Neural progenitor cell (in vitro differentiated cells): ENCODE measurements at regions not wholly inside any gene's neighbourhood (a gene's known extent, or its start where the extent isn't known, plus 50 kb on each side); places are given as distances from the start of the nearest gene placed in this dataset.

Source experiments
- DNase-seq: peaks from one replicate; pipeline ENCODE4 v3.0.0-alpha.2; 2016; ENCODE audit warnings: low spot score
- H2AFZ ChIP-seq: fragments of 200-600 bp; sonication (generic); replicated peaks from 2 replicates; pipeline ENCODE4 v1.6.1; 2016; ENCODE audit warnings: antibody characterized with exemption
- H3F3A ChIP-seq: fragments of 200-600 bp; sonication (generic); 2 replicates; pipeline ENCODE4 v1.6.1; 2016; ENCODE audit warnings: antibody characterized with exemption, low read depth
- H3K27ac ChIP-seq: fragments of 200-600 bp; sonication (generic); 2 replicates; pipeline ENCODE4 v1.5.1; 2016; ENCODE audit warnings: mild to moderate bottlenecking
- H3K27me3 ChIP-seq: fragments of 200-600 bp; sonication (generic); 2 replicates; pipeline ENCODE4 v1.6.1; 2016; ENCODE audit warnings: mild to moderate bottlenecking, moderate library complexity
- H3K36me3 ChIP-seq: fragments of 200-600 bp; sonication (generic); 2 replicates; pipeline ENCODE4 v1.5.1; 2016
- H3K4me1 ChIP-seq: fragments of 200-600 bp; sonication (generic); 2 replicates; pipeline ENCODE4 v1.6.1; 2016; ENCODE audit warnings: mixed run types
- H3K4me2 ChIP-seq: fragments of 200-600 bp; sonication (generic); 2 replicates; pipeline ENCODE4 v1.6.1; 2016
- H3K4me3 ChIP-seq: fragments of 200-600 bp; sonication (generic); 2 replicates; pipeline ENCODE4 v1.5.1; 2016
- H3K79me2 ChIP-seq: fragments of 200-600 bp; sonication (generic); 2 replicates; pipeline ENCODE4 v1.6.1; 2016; ENCODE audit warnings: low read depth
- H3K9ac ChIP-seq: fragments of 200-600 bp; sonication (generic); 2 replicates; pipeline ENCODE4 v1.6.1; 2016
- H3K9me3 ChIP-seq: fragments of 200-600 bp; sonication (generic); 2 replicates; pipeline ENCODE4 v1.5.1; 2016; ENCODE audit warnings: low read depth
- H4K20me1 ChIP-seq: fragments of 200-600 bp; sonication (generic); 2 replicates; pipeline ENCODE4 v1.6.1; 2016; ENCODE audit warnings: low read depth
- H3K27ac Mint-ChIP-seq: 3 replicates; pipeline ENCODE4 v1.8.0; 2021; ENCODE audit warnings: mixed read lengths
- H3K27me3 Mint-ChIP-seq: 2 replicates; pipeline ENCODE4 v1.8.0; 2022; ENCODE audit warnings: low read depth, mild to moderate bottlenecking, inconsistent platforms, moderate library complexity, mixed read lengths; ENCODE audit not compliant: insufficient read depth
- H3K36me3 Mint-ChIP-seq: 3 replicates; pipeline ENCODE4 v1.8.0; 2021; ENCODE audit warnings: mixed read lengths
- H3K4me1 Mint-ChIP-seq: 3 replicates; pipeline ENCODE4 v1.8.0; 2021; ENCODE audit warnings: mixed read lengths
- H3K4me3 Mint-ChIP-seq: 3 replicates; pipeline ENCODE4 v1.8.0; 2021; ENCODE audit warnings: mild to moderate bottlenecking, moderate library complexity, mixed read lengths
- H3K9me3 Mint-ChIP-seq: 3 replicates; pipeline ENCODE4 v1.8.0; 2020; ENCODE audit warnings: mixed read lengths
- CTCF ChIP-seq: fragments of 200-600 bp; sonication (generic); IDR thresholded peaks from 2 replicates; pipeline ENCODE4 v1.5.1; 2017; ENCODE audit warnings: antibody characterized with exemption, mild to moderate bottlenecking
- EZH2 ChIP-seq: fragments of 200-600 bp; sonication (generic); IDR thresholded peaks from 2 replicates; pipeline ENCODE4 v1.6.1; 2017; ENCODE audit warnings: antibody characterized with exemption, mild to moderate bottlenecking, moderate library complexity
- EZH2phosphoT487 ChIP-seq: fragments of 200-600 bp; sonication (generic); IDR thresholded peaks from 2 replicates; pipeline ENCODE4 v1.6.1; 2017; ENCODE audit warnings: antibody characterized with exemption

- H3K79me2 ChIP-seq = no peaks in the 10 kb centered on the region
- H4K20me1 ChIP-seq = no peaks in the 10 kb centered on the region
- no peak overlapping the region for H3K4me2 ChIP-seq
- peaks cover 16% of the 10 kb centered on the region for H3K4me1 Mint-ChIP-seq
- H3K9ac ChIP-seq = no peak overlapping the region
- no peaks in the 10 kb centered on the region for H3K36me3 ChIP-seq
- no peaks in the 10 kb centered on the region for H3K27me3 ChIP-seq
- H3K4me1 ChIP-seq = no peaks in the 10 kb centered on the region
- H3K4me3 Mint-ChIP-seq = no peak overlapping the region
- no peak for TF ChIP-seq CTCF
- TF ChIP-seq EZH2 = no peak
- no peak for TF ChIP-seq EZH2phosphoT487
- no peaks in the 10 kb centered on the region for H3K27me3 Mint-ChIP-seq
- no peaks in the 10 kb centered on the region for H3K9me3 Mint-ChIP-seq
- no peaks in the 10 kb centered on the region for H3F3A ChIP-seq
- H2AFZ ChIP-seq = no peak overlapping the region
- no peak overlapping the region for H3K4me3 ChIP-seq
- no peak for DNase-seq
- no peaks in the 10 kb centered on the region for H3K36me3 Mint-ChIP-seq
- H3K27ac ChIP-seq = no peak overlapping the region
- H3K9me3 ChIP-seq = no peaks in the 10 kb centered on the region
- H3K27ac Mint-ChIP-seq = no peak overlapping the region
Measured at GRCh38 chr12:111091051-111091450, 170.7 kb upstream of the MYL2 start.

- no peaks in the 10 kb centered on the region for H3K27me3 Mint-ChIP-seq
- Histone ChIP-seq H3F3A (no peaks in the 10 kb centered on the region), H2AFZ (no peak overlapping the region), H4K20me1 (no peaks in the 10 kb centered on the region), H3K27me3 (no peaks in the 10 kb centered on the region), H3K4me2 (no peak overlapping the region), H3K79me2 (no peaks in the 10 kb centered on the region), H3K4me1 (no peaks in the 10 kb centered on the region), H3K4me3 (no peak overlapping the region), H3K27ac (no peak overlapping the region), H3K36me3 (no peaks in the 10 kb centered on the region), H3K9ac (no peak overlapping the region), H3K9me3 (no peaks in the 10 kb centered on the region)
- no peak overlapping the region for H3K4me3 Mint-ChIP-seq
- no peaks in the 10 kb centered on the region for H3K36me3 Mint-ChIP-seq
- H3K9me3 Mint-ChIP-seq = no peaks in the 10 kb centered on the region
- H3K27ac Mint-ChIP-seq = peak overlapping the region; percentile 27
- TF ChIP-seq EZH2phosphoT487 (no peak), CTCF (no peak), EZH2 (no peak)
- peaks cover 16% of the 10 kb centered on the region for H3K4me1 Mint-ChIP-seq
- no peak for DNase-seq
Measured at GRCh38 chr12:111089616-111090015, 169.2 kb upstream of the MYL2 start.

GRCh38 chr12:111088409-111088808 is 168.0 kb upstream of the MYL2 start:
- TF ChIP-seq EZH2phosphoT487 (no peak), EZH2 (no peak), CTCF (no peak)
- Histone ChIP-seq H4K20me1 (no peaks in the 10 kb centered on the region), H3K27ac (no peak overlapping the region), H3K9ac (no peak overlapping the region), H3K4me3 (no peak overlapping the region), H3K36me3 (no peaks in the 10 kb centered on the region), H3K9me3 (no peaks in the 10 kb centered on the region), H3K4me1 (no peaks in the 10 kb centered on the region), H3K79me2 (no peaks in the 10 kb centered on the region), H3K27me3 (no peaks in the 10 kb centered on the region), H2AFZ (no peak overlapping the region), H3K4me2 (no peak overlapping the region), H3F3A (no peaks in the 10 kb centered on the region)
- Mint-ChIP-seq H3K27me3 (no peaks in the 10 kb centered on the region), H3K27ac (no peak overlapping the region), H3K4me1 (peaks cover 12% of the 10 kb centered on the region), H3K36me3 (no peaks in the 10 kb centered on the region), H3K9me3 (no peaks in the 10 kb centered on the region), H3K4me3 (no peak overlapping the region)
- no peak for DNase-seq
